PC-3 (cell line): ENCODE measurements at regions not wholly inside any gene's neighbourhood (a gene's known extent, or its start where the extent isn't known, plus 50 kb on each side); places are given as distances from the start of the nearest gene placed in this dataset.

Experiments used
- CTCF ChIP-seq: fragments of 300-600 bp; sonication (generic); conservative IDR thresholded peaks from 2 replicates; pipeline ENCODE4 v1.5.1; 2017; ENCODE audit warnings: antibody characterized with exemption, low read depth, mild to moderate bottlenecking, low read length
- EZH2 ChIP-seq: fragments of 300-600 bp; sonication (generic); IDR thresholded peaks from one replicate; pipeline ENCODE4 v1.6.1; 2017; ENCODE audit warnings: antibody characterized with exemption, mild to moderate bottlenecking, low read length; ENCODE audit not compliant: unreplicated experiment
- EZH2phosphoT487 ChIP-seq: fragments of 300-600 bp; sonication (generic); IDR thresholded peaks from 2 replicates; pipeline ENCODE4 v1.6.1; 2018; ENCODE audit warnings: mild to moderate bottlenecking, antibody characterized with exemption, low read length, borderline replicate concordance

- TF ChIP-seq CTCF, result no peak
- no peak for TF ChIP-seq EZH2
- TF ChIP-seq EZH2phosphoT487, result no peak
Observed at GRCh38 chr6:26221186-26221585, 134.0 kb downstream of the HFE start.
